Body of pancreas (tissue), 4 donors: ENCODE measurements at regions not wholly inside any gene's neighbourhood (a gene's known extent, or its start where the extent isn't known, plus 50 kb on each side); places are given as distances from the start of the nearest gene placed in this dataset.

Experiments
- POLR2A ChIP-seq, 3 donors: fragments of 450-650 bp; IDR thresholded peaks; one replicate each; pipeline ENCODE4 v1.6.1; 2016; ENCODE audit warnings: antibody characterized with exemption in 3 of 3, mild to moderate bottlenecking in 2 of 3
- TF ChIP-seq, protein P1 (sequence below), 7 experiments: fragments of 450-650 bp in 4 of 7; fragments of 200-600 bp in 3 of 7; sonication (generic) in 3 of 7; IDR thresholded peaks; one replicate each; pipeline ENCODE4 v1.5.1; 2016 to 2019; ENCODE audit warnings: antibody characterized with exemption in 7 of 7

GRCh38 chr6:139778106-139778505, 403.7 kb upstream of the CITED2 start:
- TF ChIP-seq, protein P1, sequence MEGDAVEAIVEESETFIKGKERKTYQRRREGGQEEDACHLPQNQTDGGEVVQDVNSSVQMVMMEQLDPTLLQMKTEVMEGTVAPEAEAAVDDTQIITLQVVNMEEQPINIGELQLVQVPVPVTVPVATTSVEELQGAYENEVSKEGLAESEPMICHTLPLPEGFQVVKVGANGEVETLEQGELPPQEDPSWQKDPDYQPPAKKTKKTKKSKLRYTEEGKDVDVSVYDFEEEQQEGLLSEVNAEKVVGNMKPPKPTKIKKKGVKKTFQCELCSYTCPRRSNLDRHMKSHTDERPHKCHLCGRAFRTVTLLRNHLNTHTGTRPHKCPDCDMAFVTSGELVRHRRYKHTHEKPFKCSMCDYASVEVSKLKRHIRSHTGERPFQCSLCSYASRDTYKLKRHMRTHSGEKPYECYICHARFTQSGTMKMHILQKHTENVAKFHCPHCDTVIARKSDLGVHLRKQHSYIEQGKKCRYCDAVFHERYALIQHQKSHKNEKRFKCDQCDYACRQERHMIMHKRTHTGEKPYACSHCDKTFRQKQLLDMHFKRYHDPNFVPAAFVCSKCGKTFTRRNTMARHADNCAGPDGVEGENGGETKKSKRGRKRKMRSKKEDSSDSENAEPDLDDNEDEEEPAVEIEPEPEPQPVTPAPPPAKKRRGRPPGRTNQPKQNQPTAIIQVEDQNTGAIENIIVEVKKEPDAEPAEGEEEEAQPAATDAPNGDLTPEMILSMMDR (IDR thresholded peaks at IDR 0.05): no peak
- TF ChIP-seq POLR2A (IDR thresholded peaks at IDR 0.05): no peak
